H1 (cell line): ENCODE measurements at regions not wholly inside any gene's neighbourhood (a gene's known extent, or its start where the extent isn't known, plus 50 kb on each side); places are given as distances from the start of the nearest gene placed in this dataset.

Experiments
- CTCF ChIA-PET: fragments of 300-600 bp; sonication (Branson Sonifier 250); formaldehyde crosslinking; loops from one replicate; lab custom pipeline; 2021; ENCODE audit not compliant: partially characterized antibody; lab: Charles Lee
- POLR2A ChIA-PET: fragments of 300-600 bp; sonication (Branson Sonifier 250); formaldehyde crosslinking; loops from one replicate; lab custom pipeline; 2021; ENCODE audit warnings: inconsistent platforms; ENCODE audit not compliant: partially characterized antibody; lab: Charles Lee
- DNase-seq, 2 experiments: peaks; one replicate each; pipeline versions ENCODE4 v3.0.0 to v3.0.0-alpha.2; 2010 to 2022; ENCODE audit warnings: low spot score in 2 of 2, low read depth in 1 of 2, mixed read lengths in 1 of 2
- FAIRE-seq: peaks from 2 replicates; lab custom pipeline; 2011; peaks lifted over from hg19 to GRCh38; lab: Jason Lieb, UNC
- H2AFZ ChIP-seq: 2 replicates; pipeline ENCODE4 v1.8.1; 2012; ENCODE audit warnings: low read length, inconsistent platforms
- H2AK5ac ChIP-seq: 2 replicates; pipeline ENCODE4 v1.6.1; 2013; ENCODE audit warnings: low read depth, low read length
- H2BK120ac ChIP-seq: replicated peaks from 2 replicates; pipeline ENCODE3; 2013; ENCODE audit warnings: low read depth, low read length, inconsistent platforms
- H2BK12ac ChIP-seq: 2 replicates; pipeline ENCODE4 v1.6.1; 2013; ENCODE audit warnings: low read depth, low read length
- H2BK15ac ChIP-seq: 2 replicates; pipeline ENCODE4 v1.6.1; 2013; ENCODE audit warnings: low read length
- H2BK20ac ChIP-seq: 2 replicates; pipeline ENCODE4 v1.6.1; 2013; ENCODE audit warnings: low read length
- H2BK5ac ChIP-seq: 2 replicates; pipeline ENCODE4 v1.6.1; 2013; ENCODE audit warnings: low read depth, low read length
- H3K14ac ChIP-seq: 2 replicates; pipeline ENCODE4 v1.6.1; 2013; ENCODE audit warnings: inconsistent platforms; ENCODE audit not compliant: insufficient read length
- H3K18ac ChIP-seq: 2 replicates; pipeline ENCODE4 v1.6.1; 2013; ENCODE audit warnings: low read length; ENCODE audit errors: extremely low read depth
- H3K23ac ChIP-seq: 2 replicates; pipeline ENCODE4 v1.6.1; 2013; ENCODE audit warnings: inconsistent platforms; ENCODE audit not compliant: insufficient read length
- H3K23me2 ChIP-seq: 2 replicates; pipeline ENCODE4 v1.6.1; 2013; ENCODE audit warnings: low read depth, low read length
- H3K27ac ChIP-seq: 2 replicates; pipeline ENCODE4 v1.6.1; 2011; ENCODE audit warnings: low read depth, low read length, inconsistent platforms
- H3K27me3 ChIP-seq, 4 experiments: replicated peaks in 1 of 4; 1 replicate in 1 of 4; 2 replicates in 3 of 4; pipeline versions ENCODE4 v1.6.1 to v1.8.1; 2011 to 2013; ENCODE audit warnings: low read length in 3 of 4, mild to moderate bottlenecking in 3 of 4, inconsistent platforms in 2 of 4, mixed read lengths in 2 of 4, moderate library complexity in 1 of 4; ENCODE audit not compliant: control insufficient read depth in 3 of 4, insufficient read depth in 3 of 4; ENCODE audit errors: extremely low read depth in 1 of 4
- H3K36me3 ChIP-seq, 4 experiments: 2 replicates each; pipeline versions ENCODE4 v1.6.1 to v1.8.1; 2011 to 2013; ENCODE audit warnings: mild to moderate bottlenecking in 4 of 4, low read length in 3 of 4, moderate library complexity in 2 of 4, control low read depth in 1 of 4, inconsistent platforms in 1 of 4; ENCODE audit not compliant: insufficient read depth in 4 of 4, control insufficient read depth in 2 of 4
- H3K4ac ChIP-seq: replicated peaks from 2 replicates; pipeline ENCODE3; 2013; ENCODE audit warnings: low read length, low read depth, mixed read lengths, inconsistent platforms; ENCODE audit not compliant: insufficient read length
- H3K4me1 ChIP-seq, 4 experiments: replicated peaks in 1 of 4; 1 replicate in 1 of 4; 2 replicates in 3 of 4; pipeline versions ENCODE4 v1.6.1 to v1.8.1; 2011 to 2013; ENCODE audit warnings: low read length in 3 of 4, inconsistent platforms in 2 of 4, mixed read lengths in 1 of 4; ENCODE audit not compliant: insufficient read depth in 4 of 4, control insufficient read depth in 3 of 4
- H3K4me2 ChIP-seq, 2 experiments: 2 replicates each; pipeline versions ENCODE4 v1.6.1 to v1.8.1; 2011 to 2013; ENCODE audit warnings: low read depth in 2 of 2, low read length in 2 of 2, control low read depth in 1 of 2, inconsistent platforms in 1 of 2, mild to moderate bottlenecking in 1 of 2; ENCODE audit not compliant: insufficient read depth in 1 of 2
- H3K4me3 ChIP-seq, 4 experiments: fragments of 200-600, 300-600 bp in 1 of 4; sonication (generic), shearing (Covaris generic), sonication (Bioruptor Twin) in 1 of 4; 2 replicates each; pipeline versions ENCODE4 v1.5.1 to v1.8.1; 2011 to 2016; ENCODE audit warnings: low read length in 4 of 4, low read depth in 3 of 4, control low read depth in 2 of 4, inconsistent platforms in 2 of 4, mild to moderate bottlenecking in 2 of 4, mixed read lengths in 1 of 4, moderate library complexity in 1 of 4; ENCODE audit not compliant: insufficient read depth in 2 of 4; ENCODE audit errors: extremely low read depth in 1 of 4
- H3K56ac ChIP-seq: replicated peaks from 2 replicates; pipeline ENCODE3; 2013; ENCODE audit warnings: low read depth, mild to moderate bottlenecking, mixed read lengths, low read length, inconsistent platforms; ENCODE audit not compliant: insufficient read length
- H3K79me1 ChIP-seq: 2 replicates; pipeline ENCODE4 v1.6.1; 2013; ENCODE audit warnings: low read depth, low read length, control low read depth
- H3K79me2 ChIP-seq, 2 experiments: 2 replicates each; pipeline versions ENCODE4 v1.6.1 to v1.8.1; 2012 to 2013; ENCODE audit warnings: low read length in 2 of 2, mild to moderate bottlenecking in 2 of 2, inconsistent platforms in 1 of 2; ENCODE audit not compliant: insufficient read depth in 2 of 2, control insufficient read depth in 1 of 2
- H3K9ac ChIP-seq, 4 experiments: replicated peaks in 1 of 4; 1 replicate in 1 of 4; 2 replicates in 3 of 4; pipeline versions ENCODE4 v1.6.1 to v1.8.1; 2011 to 2013; ENCODE audit warnings: low read depth in 3 of 4, low read length in 3 of 4, control low read depth in 2 of 4, mild to moderate bottlenecking in 2 of 4, moderate library complexity in 2 of 4, inconsistent platforms in 1 of 4; ENCODE audit errors: extremely low read depth in 1 of 4
- H3K9me3 ChIP-seq, 2 experiments: 2 replicates each; pipeline versions ENCODE4 v1.6.1 to v1.8.1; 2012 to 2013; ENCODE audit warnings: mild to moderate bottlenecking in 2 of 2, moderate library complexity in 2 of 2, control low read depth in 1 of 2, inconsistent platforms in 1 of 2, low read depth in 1 of 2, low read length in 1 of 2, mixed read lengths in 1 of 2; ENCODE audit not compliant: insufficient read depth in 2 of 2
- H4K20me1 ChIP-seq, 2 experiments: replicated peaks in 1 of 2; 2 replicates each; pipeline versions ENCODE3 to v1.8.1; 2011 to 2013; ENCODE audit warnings: inconsistent platforms in 2 of 2, low read length in 2 of 2, mild to moderate bottlenecking in 1 of 2; ENCODE audit not compliant: insufficient read depth in 2 of 2, control insufficient read depth in 1 of 2
- H4K5ac ChIP-seq: 2 replicates; pipeline ENCODE4 v1.6.1; 2013; ENCODE audit warnings: low read length, low read depth, mixed read lengths, inconsistent platforms; ENCODE audit not compliant: insufficient read length
- H4K8ac ChIP-seq: 2 replicates; pipeline ENCODE4 v1.8.0; 2013; ENCODE audit warnings: mild to moderate bottlenecking, moderate library complexity, low read length, inconsistent platforms; ENCODE audit not compliant: insufficient read depth; ENCODE audit errors: extremely low read depth
- H4K91ac ChIP-seq: replicated peaks from 2 replicates; pipeline ENCODE3; 2013; ENCODE audit warnings: low read length, mixed read lengths, inconsistent platforms; ENCODE audit not compliant: insufficient read length
- ASH2L ChIP-seq: fragments of 200-600, 300-600 bp; sonication (generic); IDR thresholded peaks from one replicate; pipeline ENCODE4 v1.7.1; 2017; ENCODE audit warnings: low read length
- TAF1 ChIP-seq: IDR thresholded peaks from 2 replicates; pipeline ENCODE4 v1.6.1; 2011; ENCODE audit warnings: mild to moderate bottlenecking, low read depth, low read length
- TAF7 ChIP-seq: optimal IDR thresholded peaks from 2 replicates; pipeline ENCODE3; 2011; ENCODE audit warnings: low read depth, mild to moderate bottlenecking, inconsistent platforms, low read length, moderate library complexity, borderline replicate concordance
- WGBS, 2 experiments: shearing (Covaris generic) in 1 of 2; methylation state at CpG; one replicate each; pipeline versions ENCODE4 v1.1.6 to v1.1.7; 2013 to 2015; ENCODE audit warnings: low lambda C conversion rate in 2 of 2, mixed read lengths in 2 of 2, inconsistent platforms in 1 of 2, low coverage in 1 of 2, missing lambda C conversion rate in 1 of 2; ENCODE audit not compliant: insufficient replicate concordance in 2 of 2, insufficient coverage in 1 of 2, insufficient read length in 1 of 2; ENCODE audit errors: extremely low coverage in 1 of 2, missing lambda C conversion rate in 1 of 2; 5-methylcytosine and 5-hydroxymethylcytosine counted together

- Histone ChIP-seq H3K9me3 (no peaks in the 10 kb centered on the region), H3K79me1 (no peaks in the 10 kb centered on the region), H3K36me3 (no peaks in the 10 kb centered on the region), H2BK5ac (no peak overlapping the region), H3K4me1 (no peaks in the 10 kb centered on the region), H3K9ac (no peak overlapping the region)
- 96% methylated on average over 2 of the region's 2 CpGs; no CpG with 5 or more reads in 1 of the 2 experiments for WGBS, 2 experiments
- DNase-seq = no peak
- no peak for TF ChIP-seq TAF1
- no peak for TF ChIP-seq TAF7
- TF ChIP-seq ASH2L = no peak
- TF ChIP-seq, all 59 proteins: peak for 0
- H2BK120ac ChIP-seq = no peak overlapping the region
- no peak overlapping the region for H2AK5ac ChIP-seq
- no peak overlapping the region for H2AFZ ChIP-seq
- H3K4ac ChIP-seq = no peak overlapping the region
- FAIRE-seq = no peak
- no peak overlapping the region for H4K8ac ChIP-seq
- H4K91ac ChIP-seq = no peak overlapping the region
- H4K5ac ChIP-seq = no peak overlapping the region
- H3K4me3 ChIP-seq = no peak overlapping the region
- no peak overlapping the region for H2BK20ac ChIP-seq
- no peak overlapping the region for H2BK15ac ChIP-seq
- H2BK12ac ChIP-seq = no peak overlapping the region
- H3K23me2 ChIP-seq = no peaks in the 10 kb centered on the region
- H4K20me1 ChIP-seq = no peaks in the 10 kb centered on the region
- CTCF ChIA-PET = no interaction called here
- H3K56ac ChIP-seq = no peak overlapping the region
- POLR2A ChIA-PET = no interaction called here
- no peaks in the 10 kb centered on the region for H3K79me2 ChIP-seq
- H3K27me3 ChIP-seq = no peaks in the 10 kb centered on the region
- no peak overlapping the region for H3K4me2 ChIP-seq
- H3K14ac ChIP-seq = no peak overlapping the region
- H3K23ac ChIP-seq = no peak overlapping the region
- no peak overlapping the region for H3K18ac ChIP-seq
- no peak overlapping the region for H3K27ac ChIP-seq
These were observed 566.1 kb downstream of the AMY1C start for GRCh38 chr1:104315823-104316222.
